WERI-Rb-1 (cell line): ENCODE measurements at regions not wholly inside any gene's neighbourhood (a gene's known extent, or its start where the extent isn't known, plus 50 kb on each side); places are given as distances from the start of the nearest gene placed in this dataset.
"Not testable (repeated sequence)": the region's sequence is repeated elsewhere in the genome, so short reads cannot be mapped to it uniquely, and the experiment has no call there.

Experiments used
- DNase-seq: peaks from one replicate; pipeline ENCODE4 v3.0.0-alpha.2; 2020
- H3K27ac ChIP-seq: fragments of 250-450 bp; sonication (Bioruptor Pico); 2 replicates; pipeline ENCODE4 v1.5.1; 2020; ENCODE audit warnings: mild to moderate bottlenecking, moderate library complexity
- H3K27me3 ChIP-seq: fragments of 250-450 bp; sonication (Bioruptor Pico); 2 replicates; pipeline ENCODE4 v1.5.1; 2021; ENCODE audit warnings: mild to moderate bottlenecking, low read depth, moderate library complexity; ENCODE audit not compliant: insufficient read depth, severe bottlenecking
- H3K36me3 ChIP-seq: fragments of 250-450 bp; sonication (Bioruptor Pico); 2 replicates; pipeline ENCODE4 v1.5.1; 2020; ENCODE audit warnings: mild to moderate bottlenecking, moderate library complexity
- H3K4me3 ChIP-seq: 2 replicates; pipeline ENCODE4 v1.5.1; 2011; ENCODE audit warnings: low read depth, mild to moderate bottlenecking, control low read depth, low read length
- H3K9me3 ChIP-seq: fragments of 250-450 bp; sonication (Bioruptor Pico); 2 replicates; pipeline ENCODE4 v1.5.1; 2021; ENCODE audit warnings: mild to moderate bottlenecking, moderate library complexity; ENCODE audit not compliant: severe bottlenecking
- CTCF ChIP-seq: IDR thresholded peaks from 2 replicates; pipeline ENCODE4 v1.5.1; 2011; ENCODE audit warnings: low read depth, mild to moderate bottlenecking, control low read depth, inconsistent platforms, low read length

- no peaks in the 10 kb centered on the region for H3K27me3 ChIP-seq
- DNase-seq, result no peak
- no peak overlapping the region for H3K4me3 ChIP-seq
- H3K36me3 ChIP-seq, result no peaks in the 10 kb centered on the region
- H3K27ac ChIP-seq, result no peak overlapping the region
- TF ChIP-seq CTCF, result no peak
- H3K9me3 ChIP-seq, result no peaks in the 10 kb centered on the region
These were observed 1193.3 kb upstream of the IGFBP7 start for GRCh38 chr4:58303456-58303855.

DNA sequence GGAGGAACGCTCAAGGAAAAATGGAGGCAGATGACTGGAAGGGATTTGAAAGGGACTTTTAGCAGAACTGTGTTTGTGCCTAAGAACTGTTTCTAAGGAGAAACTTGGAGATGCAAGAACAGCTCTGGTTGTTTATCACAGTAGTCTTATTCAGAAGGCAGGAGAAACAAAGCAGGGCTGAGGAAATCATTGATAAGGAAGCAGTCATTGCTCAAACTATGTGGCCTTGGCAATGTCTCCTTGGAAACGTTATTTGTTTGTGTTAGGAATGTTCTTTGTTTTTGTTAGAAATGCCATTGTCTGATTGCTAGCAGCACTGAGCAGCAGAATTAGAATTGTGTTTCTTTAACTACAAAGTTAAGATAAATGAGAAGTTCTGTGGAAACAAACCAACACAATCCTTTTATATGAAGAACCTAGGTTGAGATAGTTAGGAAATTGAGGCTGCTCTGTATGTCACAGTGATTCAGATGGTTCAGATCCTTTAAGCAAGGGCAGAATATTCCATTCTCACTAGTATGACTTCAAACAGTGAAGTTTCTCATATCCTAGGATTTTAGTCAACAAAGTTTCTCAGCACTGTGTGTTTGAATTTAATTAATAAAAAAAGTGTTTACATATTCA lies 1191.3 kb upstream of the IGFBP7 start:
- Histone ChIP-seq H3K36me3 (no peaks in the 10 kb centered on the region), H3K9me3 (no peaks in the 10 kb centered on the region), H3K4me3 (no peak overlapping the region), H3K27ac (no peak overlapping the region), H3K27me3 (no peaks in the 10 kb centered on the region)
- TF ChIP-seq CTCF, result no peak
- DNase-seq, result no peak

DNA sequence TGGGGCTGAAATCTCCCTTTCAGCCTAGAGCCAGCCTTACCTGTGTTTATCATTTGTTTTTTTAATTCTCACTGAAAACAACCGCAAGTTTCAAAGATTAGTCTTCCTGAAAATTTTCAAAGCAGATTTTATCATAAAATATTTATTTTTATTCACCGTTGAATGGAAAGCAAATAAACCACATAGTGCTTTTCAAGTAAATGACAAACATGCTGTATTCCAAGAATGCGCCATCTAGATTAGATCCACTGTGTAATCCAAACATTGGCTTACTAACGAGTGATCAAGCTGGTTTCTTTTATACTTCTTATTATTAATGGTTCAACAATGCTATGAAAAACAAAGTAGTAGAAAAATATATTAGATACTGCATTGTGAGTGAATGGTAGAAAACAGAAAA lies 1176.2 kb upstream of the IGFBP7 start:
- Histone ChIP-seq H3K27ac (no peak overlapping the region), H3K9me3 (no peaks in the 10 kb centered on the region), H3K36me3 (no peaks in the 10 kb centered on the region), H3K27me3 (no peaks in the 10 kb centered on the region), H3K4me3 (no peak overlapping the region)
- DNase-seq, result no peak
- no peak for TF ChIP-seq CTCF

GRCh38 chr4:58280928-58281327 lies 1170.7 kb upstream of the IGFBP7 start:
- not testable (repeated sequence) for H3K9me3 ChIP-seq, H3K27ac ChIP-seq, DNase-seq, H3K27me3 ChIP-seq, H3K36me3 ChIP-seq, H3K4me3 ChIP-seq

- no peak for TF ChIP-seq CTCF
- H3K27me3 ChIP-seq, result no peaks in the 10 kb centered on the region
- H3K9me3 ChIP-seq, result no peaks in the 10 kb centered on the region
- no peaks in the 10 kb centered on the region for H3K36me3 ChIP-seq
- H3K27ac ChIP-seq, result no peak overlapping the region
- DNase-seq, result no peak
- no peak overlapping the region for H3K4me3 ChIP-seq
These were observed 1165.7 kb upstream of the IGFBP7 start for GRCh38 chr4:58275856-58276255.

DNA sequence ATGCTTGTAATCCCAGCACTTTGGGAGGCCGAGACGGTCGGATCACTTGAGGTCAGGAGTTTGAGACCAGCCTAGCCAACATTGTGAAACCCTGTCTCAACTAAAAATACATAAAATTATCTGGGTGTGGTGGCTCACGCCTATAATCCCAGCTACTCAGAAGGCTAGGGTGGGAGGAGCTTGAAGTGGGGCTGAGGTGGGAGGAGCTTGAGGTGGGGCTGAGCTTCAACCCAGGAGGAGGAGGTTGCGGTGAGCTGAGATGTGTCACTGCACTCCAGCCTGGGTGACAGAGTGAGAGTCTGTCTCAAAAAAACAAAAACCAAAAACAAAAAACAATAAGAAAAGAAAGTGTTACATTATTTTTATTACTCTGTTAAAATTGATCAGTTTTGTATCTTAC lies 1164.4 kb upstream of the IGFBP7 start:
- Histone ChIP-seq H3K27me3 (no peaks in the 10 kb centered on the region), H3K36me3 (no peaks in the 10 kb centered on the region), H3K9me3 (no peaks in the 10 kb centered on the region), H3K4me3 (no peak overlapping the region), H3K27ac (no peak overlapping the region)
- DNase-seq, result no peak
- TF ChIP-seq CTCF, result no peak
